GM19025 (cell line): ENCODE measurements at regions not wholly inside any gene's neighbourhood (a gene's known extent, or its start where the extent isn't known, plus 50 kb on each side); places are given as distances from the start of the nearest gene placed in this dataset.

Source experiments
- ATAC-seq: cut with Tn5 transposase; IDR thresholded peaks from one replicate; pipeline ENCODE4 v1.9.1; 2021; ENCODE audit warnings: mild to moderate bottlenecking, low read depth, moderate library complexity; ENCODE audit not compliant: unreplicated experiment

GRCh38 chr12:91441246-91441645, 258.6 kb upstream of the DCN start:
- no peak for ATAC-seq

- ATAC-seq = no peak
Observed at GRCh38 chr12:91434081-91434480, 251.5 kb upstream of the DCN start.

- no peak for ATAC-seq
Observed at GRCh38 chr12:91432755-91433154, 250.1 kb upstream of the DCN start.

GRCh38 chr12:91432089-91432488, 249.5 kb upstream of the DCN start:
- no peak for ATAC-seq

- ATAC-seq = no peak
Observed at GRCh38 chr12:91424506-91424905, 241.9 kb upstream of the DCN start.

- ATAC-seq = no peak
Observed at GRCh38 chr12:91423693-91424050, 241.1 kb upstream of the DCN start.

- no peak for ATAC-seq
Observed at GRCh38 chr12:91422811-91423692, 240.4 kb upstream of the DCN start.

GRCh38 chr12:91422127-91422526, 239.5 kb upstream of the DCN start:
- ATAC-seq = no peak

GRCh38 chr12:91419809-91420208, 237.2 kb upstream of the DCN start:
- ATAC-seq = no peak

- no peak for ATAC-seq
Observed at GRCh38 chr12:91418221-91419090, 235.8 kb upstream of the DCN start.

- no peak for ATAC-seq
Observed at GRCh38 chr12:91417650-91418049, 235.0 kb upstream of the DCN start.

- ATAC-seq = no peak
Observed at GRCh38 chr12:91414636-91415035, 232.0 kb upstream of the DCN start.

- ATAC-seq = no peak
Observed at GRCh38 chr12:91413581-91414546, 231.2 kb upstream of the DCN start.

GRCh38 chr12:91406920-91407341, 224.3 kb upstream of the DCN start:
- peak; percentile 77 for ATAC-seq

- ATAC-seq = no peak
Observed at GRCh38 chr12:91404441-91404840, 221.8 kb upstream of the DCN start.

GRCh38 chr12:91401190-91401589, 218.6 kb upstream of the DCN start:
- no peak for ATAC-seq

GRCh38 chr12:91400271-91400670, 217.7 kb upstream of the DCN start:
- ATAC-seq = no peak

GRCh38 chr12:91397866-91398532, 215.4 kb upstream of the DCN start:
- no peak for ATAC-seq

- no peak for ATAC-seq
Observed at GRCh38 chr12:91396293-91396692, 213.7 kb upstream of the DCN start.

GRCh38 chr12:91395628-91396135, 213.1 kb upstream of the DCN start:
- no peak for ATAC-seq
